Peyer's patch (tissue), 4 donors: ENCODE measurements at regions not wholly inside any gene's neighbourhood (a gene's known extent, or its start where the extent isn't known, plus 50 kb on each side); places are given as distances from the start of the nearest gene placed in this dataset.

ENCODE experiments used
- CTCF ChIP-seq, 6 experiments: fragments of 450-650 bp in 4 of 6; fragments of 200-600 bp in 2 of 6; sonication (generic) in 1 of 6; IDR thresholded peaks; one replicate each; pipeline ENCODE4 v1.5.1; 2017 to 2019; ENCODE audit warnings: antibody characterized with exemption in 6 of 6, mild to moderate bottlenecking in 3 of 6, moderate library complexity in 1 of 6
- POLR2A ChIP-seq, 2 donors: fragments of 450-650 bp; IDR thresholded peaks; one replicate each; pipeline ENCODE4 v1.5.1; 2017; ENCODE audit warnings: antibody characterized with exemption in 2 of 2, mild to moderate bottlenecking in 2 of 2, moderate library complexity in 2 of 2

DNA sequence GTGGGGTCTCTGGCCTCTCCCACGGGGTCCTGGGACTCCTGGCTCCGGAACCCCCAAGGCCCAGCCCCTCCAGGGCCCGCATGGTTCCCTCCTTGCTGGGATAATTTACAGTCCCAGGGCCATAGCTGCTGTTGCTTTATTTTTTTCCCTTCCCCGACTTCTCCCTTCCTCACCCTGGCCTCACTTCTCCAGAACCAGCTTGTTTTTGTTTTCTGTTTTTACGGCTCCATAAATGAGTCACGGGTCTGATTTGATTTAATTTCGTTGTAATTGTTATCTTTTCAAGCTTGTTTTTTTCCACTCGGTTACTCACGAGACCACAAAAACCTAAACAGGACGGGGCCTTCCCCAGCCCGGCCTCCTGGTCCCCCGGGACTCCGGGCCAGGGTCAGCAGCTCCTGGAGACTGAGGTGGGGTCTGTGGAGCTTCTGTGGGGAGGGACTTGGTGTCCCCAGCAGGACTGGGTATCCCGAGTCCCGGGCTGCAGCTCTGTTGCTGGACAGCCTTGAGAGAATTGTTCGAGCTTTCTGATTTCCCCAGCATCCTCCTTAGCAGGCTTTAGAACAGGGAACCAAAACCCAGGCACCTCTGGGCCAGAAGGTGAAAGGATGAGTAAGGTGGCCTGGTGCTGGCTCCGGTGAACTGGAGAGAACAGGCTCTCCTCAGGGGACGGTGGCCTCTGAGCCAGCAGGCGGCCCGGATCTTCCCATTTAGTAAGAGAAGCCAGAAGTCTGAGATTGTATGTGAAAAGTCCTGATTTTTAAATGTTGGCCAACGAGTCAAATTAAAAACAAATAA lies 94.9 kb downstream of the CEBPB start:
- TF ChIP-seq CTCF (IDR thresholded peaks at IDR 0.05) (no peak), POLR2A (IDR thresholded peaks at IDR 0.05) (no peak)
